Activated CD8-positive, alpha-beta memory T cell treated with anti-CD3 and anti-CD28 coated beads for 24 hours (primary cell): ENCODE measurements at regions not wholly inside any gene's neighbourhood (a gene's known extent, or its start where the extent isn't known, plus 50 kb on each side); places are given as distances from the start of the nearest gene placed in this dataset.

Source experiments
- DNase-seq: peaks from one replicate; pipeline ENCODE4 v3.0.0-alpha.2; 2020

- DNase-seq: no peak
Measured at GRCh38 chr4:13851085-13851940, 223.8 kb upstream of the BOD1L1 start.

GRCh38 chr4:13852411-13852810 is 224.9 kb upstream of the BOD1L1 start:
- no peak for DNase-seq

GRCh38 chr4:13856387-13856786 is 228.9 kb upstream of the BOD1L1 start:
- DNase-seq: no peak

- DNase-seq: no peak
Measured at GRCh38 chr4:13857397-13857796, 229.9 kb upstream of the BOD1L1 start.

- no peak for DNase-seq
Measured at GRCh38 chr4:13857800-13858199, 230.3 kb upstream of the BOD1L1 start.

- DNase-seq: no peak
Measured at GRCh38 chr4:13859423-13859822, 231.9 kb upstream of the BOD1L1 start.

GRCh38 chr4:13860126-13860525 is 232.6 kb upstream of the BOD1L1 start:
- DNase-seq: no peak

- no peak for DNase-seq
Measured at GRCh38 chr4:13865871-13866669, 238.5 kb upstream of the BOD1L1 start.

GRCh38 chr4:13866881-13867280 is 239.4 kb upstream of the BOD1L1 start:
- no peak for DNase-seq

- no peak for DNase-seq
Measured at GRCh38 chr4:13872155-13872554, 244.6 kb upstream of the BOD1L1 start.

- DNase-seq: no peak
Measured at GRCh38 chr4:13872955-13873354, 245.4 kb upstream of the BOD1L1 start.

- no peak for DNase-seq
Measured at GRCh38 chr4:13875181-13875580, 247.7 kb upstream of the BOD1L1 start.

- no peak for DNase-seq
Measured at GRCh38 chr4:13876131-13876530, 248.6 kb upstream of the BOD1L1 start.

GRCh38 chr4:13876940-13877339 is 249.4 kb upstream of the BOD1L1 start:
- DNase-seq: no peak

GRCh38 chr4:13877626-13878025 is 250.1 kb upstream of the BOD1L1 start:
- no peak for DNase-seq

- DNase-seq: no peak
Measured at GRCh38 chr4:13881892-13882291, 254.4 kb upstream of the BOD1L1 start.

- no peak for DNase-seq
Measured at GRCh38 chr4:13887010-13887409, 259.5 kb upstream of the BOD1L1 start.

GRCh38 chr4:13888112-13888511 is 260.6 kb upstream of the BOD1L1 start:
- DNase-seq: no peak

GRCh38 chr4:13891544-13891939 is 264.0 kb upstream of the BOD1L1 start:
- DNase-seq: no peak

GRCh38 chr4:13892739-13893105 is 265.2 kb upstream of the BOD1L1 start:
- DNase-seq: no peak

- no peak for DNase-seq
Measured at GRCh38 chr4:13893211-13893610, 265.7 kb upstream of the BOD1L1 start.

- no peak for DNase-seq
Measured at GRCh38 chr4:13893987-13894386, 266.5 kb upstream of the BOD1L1 start.

- DNase-seq: no peak
Measured at GRCh38 chr4:13900780-13901179, 273.3 kb upstream of the BOD1L1 start.

- DNase-seq: no peak
Measured at GRCh38 chr4:13902146-13902545, 274.6 kb upstream of the BOD1L1 start.
